T-helper 9 cell (primary cell): ENCODE measurements at regions not wholly inside any gene's neighbourhood (a gene's known extent, or its start where the extent isn't known, plus 50 kb on each side); places are given as distances from the start of the nearest gene placed in this dataset.

Experiments used
- DNase-seq: peaks from one replicate; pipeline ENCODE4 v3.0.0-alpha.2; 2020

GRCh38 chr3:29065211-29065785, 215.6 kb upstream of the RBMS3 start:
- no peak for DNase-seq

GRCh38 chr3:29067007-29067406, 213.9 kb upstream of the RBMS3 start:
- no peak for DNase-seq

DNA sequence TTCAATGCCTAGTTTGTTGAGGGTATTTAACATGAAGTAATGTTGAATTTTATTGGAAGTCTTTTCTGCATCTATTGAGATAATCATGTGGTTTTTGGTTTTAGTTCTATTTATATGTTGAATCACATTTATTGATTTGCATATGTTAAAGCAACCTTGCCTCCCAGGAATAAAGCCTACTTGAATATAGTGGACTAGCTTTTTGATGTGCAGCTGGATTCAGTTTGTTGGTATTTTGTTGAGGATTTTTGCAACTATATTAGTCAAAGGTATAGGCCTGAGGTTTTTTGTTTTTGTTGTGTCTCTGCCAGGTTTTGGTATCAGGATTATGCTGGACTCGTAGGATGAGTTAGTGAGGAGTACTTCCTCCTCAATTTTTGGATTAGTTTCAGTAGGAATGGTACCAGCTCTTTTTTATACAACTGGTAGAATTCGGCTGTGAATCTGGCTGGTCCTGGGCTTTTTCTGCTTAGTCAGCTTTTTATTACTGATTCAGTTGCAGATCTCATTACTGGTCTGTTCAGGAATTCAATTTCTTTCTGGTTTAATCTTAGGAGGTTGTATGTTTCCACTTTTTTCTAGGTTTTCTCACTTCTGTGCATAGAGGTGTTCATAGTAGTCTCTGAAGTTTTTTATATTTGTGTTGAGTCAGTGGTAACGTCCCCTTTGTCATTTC, 209.8 kb upstream of the RBMS3 start:
- DNase-seq = no peak

- DNase-seq = no peak
Measured at GRCh38 chr3:29072611-29073010, 208.3 kb upstream of the RBMS3 start.

DNA sequence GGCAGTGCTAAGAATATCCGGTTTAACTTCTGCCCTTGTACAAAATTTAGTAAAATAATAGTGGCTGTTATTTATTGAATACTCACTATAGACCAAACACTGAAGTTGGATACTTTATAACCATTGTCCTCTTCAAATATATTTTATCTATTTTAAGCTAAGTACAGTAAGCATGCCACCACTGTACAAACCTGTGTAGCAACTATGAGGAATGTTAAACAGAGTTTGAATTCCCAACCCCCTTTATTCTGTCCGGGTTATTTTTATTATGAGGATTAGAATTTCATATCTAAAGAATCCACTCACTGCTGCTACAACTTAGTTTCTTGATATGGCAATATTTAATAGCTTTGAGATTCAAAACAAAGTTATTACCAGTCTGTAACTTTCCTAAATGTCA, 203.5 kb upstream of the RBMS3 start:
- DNase-seq = no peak

DNA sequence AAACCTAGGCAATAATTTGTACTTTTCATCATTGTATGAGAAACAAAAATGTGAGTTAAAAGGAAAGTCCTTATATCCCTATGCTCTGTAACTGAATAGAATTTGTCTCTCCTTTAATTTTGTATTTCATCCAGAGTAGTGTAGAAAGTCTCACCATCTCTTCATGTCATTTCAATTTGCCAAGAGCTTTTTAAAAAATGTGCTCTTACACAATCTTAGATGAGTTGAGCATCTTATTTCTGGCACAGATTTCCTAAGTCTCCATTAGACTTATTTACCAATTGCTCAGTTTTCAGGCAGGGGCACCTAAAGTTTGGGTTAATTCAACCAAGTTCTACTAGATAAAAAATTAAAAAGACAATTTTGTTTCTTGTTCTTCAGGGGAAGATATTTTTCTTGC, 201.5 kb upstream of the RBMS3 start:
- no peak for DNase-seq

- DNase-seq = no peak
Measured at GRCh38 chr3:29080967-29081366, 199.9 kb upstream of the RBMS3 start.

DNA sequence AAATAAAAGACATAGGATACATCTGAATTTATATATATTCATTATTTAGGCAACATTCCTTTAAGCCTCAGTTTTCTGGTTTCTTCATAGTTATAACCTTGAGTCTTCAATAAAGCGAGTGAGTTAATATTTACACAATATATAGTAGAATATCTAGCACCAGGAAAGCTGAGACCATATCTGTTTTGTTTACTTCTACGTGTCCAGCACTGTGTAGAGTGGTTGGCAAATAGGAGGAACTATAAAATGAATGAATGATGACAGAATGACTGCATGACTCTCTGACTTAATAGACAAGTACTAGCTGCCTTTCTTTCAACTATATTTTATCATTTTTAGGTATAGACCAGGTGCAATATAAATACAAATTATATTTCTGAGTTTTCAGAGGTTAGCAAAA, 197.8 kb upstream of the RBMS3 start:
- no peak for DNase-seq

DNA sequence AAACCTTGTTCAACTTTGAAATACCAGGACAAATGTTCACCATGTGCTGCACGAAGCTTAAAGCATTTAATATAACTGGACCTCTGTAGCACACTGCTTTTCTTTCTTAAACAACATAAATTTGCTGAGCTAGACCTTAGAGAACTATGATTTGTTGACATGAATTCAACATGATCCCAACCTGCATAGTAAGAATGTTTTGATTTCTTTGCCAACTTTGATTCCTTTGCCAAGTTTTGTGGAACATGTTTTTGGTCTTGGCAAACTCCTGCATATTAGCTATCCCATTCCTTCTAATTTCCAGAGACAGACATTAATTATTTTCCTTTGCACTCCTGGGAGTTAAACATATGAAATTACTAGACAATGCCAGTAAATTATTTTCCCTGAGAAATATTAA, 197.2 kb upstream of the RBMS3 start:
- no peak for DNase-seq

DNA sequence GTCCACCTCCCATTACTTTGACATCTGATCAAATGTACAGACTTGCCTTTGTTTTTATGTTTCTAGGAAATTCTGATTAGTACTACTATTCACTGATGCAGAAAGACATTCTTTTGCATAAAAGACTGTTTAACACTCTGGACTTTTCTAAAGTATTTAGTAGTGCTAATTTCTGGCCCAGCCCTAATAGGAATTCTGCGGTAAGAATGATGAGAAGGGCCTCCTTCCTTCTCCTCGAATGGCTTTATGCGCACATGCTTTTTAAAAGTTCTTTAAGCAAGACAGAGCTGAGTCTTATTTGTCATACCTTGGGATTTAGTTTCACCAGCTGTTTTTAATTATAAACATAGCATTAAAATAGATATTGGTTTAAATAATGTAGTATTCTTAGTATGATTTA, 192.3 kb upstream of the RBMS3 start:
- DNase-seq = no peak

- no peak for DNase-seq
Measured at GRCh38 chr3:29090912-29091597, 189.8 kb upstream of the RBMS3 start.

DNA sequence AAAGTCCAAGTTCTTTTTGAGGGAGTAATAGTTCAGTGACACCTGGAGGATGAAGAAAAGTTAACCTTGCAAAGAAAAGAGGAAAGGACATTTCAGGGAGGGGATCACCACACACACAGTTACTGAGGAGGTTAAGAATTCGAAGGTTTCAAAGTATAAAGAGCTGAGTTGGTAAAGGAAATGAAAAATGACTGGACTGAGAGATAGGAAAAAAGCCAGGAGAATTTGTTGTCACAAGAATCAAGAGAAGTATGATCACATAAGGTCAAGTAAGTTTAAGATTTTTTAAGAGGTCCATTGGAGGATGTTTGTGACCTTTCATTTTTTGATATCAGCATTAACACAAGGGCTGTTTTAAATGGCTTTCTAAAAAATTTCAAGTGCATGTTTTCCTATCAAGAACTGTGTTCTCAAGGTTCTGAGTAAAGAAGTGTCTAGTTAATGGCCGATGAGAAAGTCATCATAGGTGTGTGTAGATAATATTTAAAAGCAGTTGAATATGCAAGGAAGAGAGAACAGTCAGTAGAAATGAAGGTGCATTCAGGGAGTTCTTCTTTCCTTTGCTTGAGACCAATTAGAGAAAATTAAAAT, 189.2 kb upstream of the RBMS3 start:
- DNase-seq = no peak

DNA sequence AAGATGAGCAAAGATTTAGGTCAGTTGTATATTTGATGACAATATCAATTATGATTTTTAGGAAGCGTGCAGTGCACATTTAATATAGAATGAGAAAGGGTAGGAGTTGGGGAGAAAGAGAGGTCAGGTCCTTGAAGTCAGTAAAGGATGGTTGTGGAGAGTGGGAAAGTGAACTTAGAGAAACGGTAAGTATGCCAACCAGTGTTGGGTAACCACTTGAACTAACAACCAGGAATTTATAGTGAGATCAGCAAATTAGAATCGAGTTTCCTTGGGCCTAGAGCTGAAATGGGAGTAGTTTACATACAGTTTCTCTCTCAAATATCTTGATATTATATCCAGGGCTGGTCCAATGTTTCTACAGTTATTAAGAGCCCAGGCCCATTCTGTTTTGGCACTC, 188.5 kb upstream of the RBMS3 start:
- no peak for DNase-seq

DNA sequence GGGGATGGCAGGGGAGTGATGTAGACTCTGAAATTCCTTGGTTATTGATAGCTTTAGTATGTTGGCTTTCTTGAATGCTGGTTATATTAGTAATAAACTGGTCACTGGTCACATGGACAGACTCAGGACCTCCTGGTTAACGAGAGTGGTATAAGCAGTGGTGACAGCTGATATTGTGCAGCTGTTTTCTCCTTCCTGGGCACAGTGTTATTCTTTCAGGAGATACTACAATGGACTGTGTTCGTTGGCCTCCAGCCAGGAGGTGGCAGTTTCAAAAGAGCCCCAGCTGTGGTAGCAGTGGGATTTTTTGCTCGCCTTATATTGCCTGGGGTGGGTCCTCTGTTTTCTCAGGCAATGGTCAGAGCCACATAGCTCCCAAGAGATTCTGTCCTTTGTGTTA, 181.6 kb upstream of the RBMS3 start:
- DNase-seq = no peak

DNA sequence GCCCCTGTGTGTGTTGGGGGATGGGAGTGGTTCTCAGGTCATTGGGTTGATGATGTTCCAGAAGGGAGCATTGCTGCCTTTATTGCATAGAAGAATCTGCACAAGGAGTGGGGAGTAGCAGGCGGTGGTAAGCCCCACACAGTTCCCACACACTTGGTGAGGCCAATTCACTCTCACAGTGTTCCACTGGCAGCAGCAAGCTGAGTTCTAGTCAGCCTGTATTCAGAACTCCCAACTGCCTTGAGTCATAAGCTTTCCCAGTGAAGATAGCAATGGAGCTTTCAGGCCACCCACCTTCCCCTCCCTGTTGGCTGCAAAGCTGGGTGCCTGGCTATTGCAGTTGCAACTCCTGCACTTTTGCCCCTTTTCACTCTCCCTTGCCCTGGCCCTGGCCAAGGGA, 181.1 kb upstream of the RBMS3 start:
- no peak for DNase-seq

DNA sequence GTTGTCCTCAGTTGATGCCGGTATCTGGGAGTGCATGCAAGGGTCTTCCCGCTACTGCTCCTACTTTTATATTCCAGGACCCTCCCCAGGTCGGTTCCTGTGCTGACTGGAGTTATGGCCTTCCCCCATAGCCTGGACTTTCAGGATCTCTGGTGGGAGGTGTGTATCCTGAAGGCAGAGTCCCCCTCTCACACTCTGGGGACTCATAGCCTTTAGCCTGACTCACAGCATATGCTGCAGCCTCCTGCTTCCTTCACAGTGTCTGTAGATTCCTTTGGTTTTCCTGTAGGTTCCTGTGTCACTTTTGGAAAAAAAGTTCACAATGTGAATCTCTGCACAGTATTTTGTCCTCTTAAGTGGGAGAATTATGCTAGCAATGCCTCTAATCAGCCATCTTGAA, 180.6 kb upstream of the RBMS3 start:
- DNase-seq = no peak

DNA sequence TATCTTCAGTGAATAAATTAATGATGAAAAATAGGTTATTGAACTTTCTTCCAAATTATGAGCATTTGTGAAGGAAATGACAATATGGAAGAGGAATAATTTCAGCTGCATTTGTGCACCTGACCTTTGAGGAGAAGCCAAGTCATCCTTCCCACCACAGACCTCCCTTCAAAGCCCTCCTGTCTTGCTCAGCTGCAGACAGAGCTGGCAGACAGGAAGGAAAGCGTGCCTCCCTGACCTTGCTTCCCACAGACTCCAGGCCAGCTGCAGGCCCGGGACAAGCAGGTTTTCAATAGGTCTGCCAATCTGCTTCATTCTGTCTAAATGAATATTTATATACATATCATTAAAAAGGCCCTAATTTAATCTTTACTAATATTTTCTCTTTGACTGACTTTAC, 152.9 kb upstream of the RBMS3 start:
- no peak for DNase-seq

DNA sequence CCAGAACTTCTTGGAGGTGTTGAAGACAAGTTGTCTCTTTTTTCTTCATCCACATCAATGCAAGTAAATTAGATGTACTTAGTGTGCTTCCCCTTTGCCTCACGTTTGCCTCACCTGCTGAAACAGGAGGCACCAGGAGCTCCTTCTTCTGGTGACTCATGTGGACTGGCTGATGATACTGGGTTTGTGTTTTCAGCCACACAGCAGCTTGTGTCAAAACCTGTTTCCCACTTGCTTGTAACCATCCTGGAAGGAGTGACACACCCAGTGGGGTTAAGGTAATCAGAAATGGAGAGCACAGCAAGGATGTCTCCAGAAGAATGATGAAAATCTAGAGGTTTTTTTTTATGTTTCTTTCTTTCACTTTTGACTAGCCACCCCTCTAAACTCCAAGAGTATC, 143.3 kb upstream of the RBMS3 start:
- DNase-seq = no peak

- DNase-seq = no peak
Measured at GRCh38 chr3:29138171-29138570, 142.7 kb upstream of the RBMS3 start.

- no peak for DNase-seq
Measured at GRCh38 chr3:29140666-29141065, 140.2 kb upstream of the RBMS3 start.

DNA sequence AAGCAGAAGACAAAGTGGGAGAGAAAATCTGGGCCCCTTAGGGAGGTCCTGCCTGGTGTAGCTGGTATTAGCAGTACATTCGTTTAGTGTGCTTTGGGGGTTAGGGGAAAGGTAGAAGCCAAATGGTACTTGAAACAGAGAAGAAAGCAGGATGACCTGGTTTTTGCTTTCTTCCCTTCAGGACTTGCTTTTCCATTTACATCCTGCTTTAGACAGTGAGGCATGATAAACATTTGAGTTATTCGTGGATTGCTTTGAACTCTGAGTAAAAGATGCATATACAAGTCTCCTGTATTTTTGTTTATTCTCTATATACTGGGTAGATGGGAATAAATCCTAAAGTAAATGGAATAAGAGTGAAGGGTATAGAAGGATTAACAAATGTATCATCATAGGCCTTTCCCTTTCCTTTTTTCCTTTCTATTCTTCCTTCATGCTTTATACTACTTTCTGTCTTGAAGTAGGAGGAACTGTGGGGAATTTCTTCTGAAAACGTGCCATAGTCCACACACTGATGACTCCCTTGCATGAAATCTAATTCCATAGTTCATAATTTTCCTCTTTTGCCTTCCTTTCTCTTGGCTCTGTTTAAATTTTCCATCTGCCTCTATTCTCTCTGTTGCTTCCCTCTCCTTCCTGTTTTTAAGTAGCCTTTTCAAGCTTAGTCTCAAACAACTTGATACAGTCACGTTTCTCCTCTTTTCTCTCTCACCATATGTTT, 139.5 kb upstream of the RBMS3 start:
- no peak for DNase-seq

DNA sequence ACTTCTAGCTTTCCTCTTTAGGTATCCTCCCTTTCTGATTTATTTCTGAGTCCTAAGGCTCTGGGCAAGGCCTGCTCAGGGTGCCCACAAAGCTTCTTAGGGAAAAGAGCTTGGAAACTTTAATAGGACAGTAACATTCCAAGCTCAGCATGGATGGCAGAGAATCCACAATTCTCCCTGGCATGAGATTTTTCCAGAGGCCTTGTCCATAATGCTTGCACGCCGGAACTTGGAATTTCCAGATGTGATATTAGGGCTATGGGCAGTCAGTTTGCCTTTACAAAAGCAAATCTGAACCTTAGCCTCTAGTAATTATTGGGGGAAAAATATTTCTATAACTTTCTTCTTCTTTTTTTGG, 139.0 kb upstream of the RBMS3 start:
- DNase-seq = no peak

GRCh38 chr3:29143151-29143550, 137.7 kb upstream of the RBMS3 start:
- DNase-seq = no peak

DNA sequence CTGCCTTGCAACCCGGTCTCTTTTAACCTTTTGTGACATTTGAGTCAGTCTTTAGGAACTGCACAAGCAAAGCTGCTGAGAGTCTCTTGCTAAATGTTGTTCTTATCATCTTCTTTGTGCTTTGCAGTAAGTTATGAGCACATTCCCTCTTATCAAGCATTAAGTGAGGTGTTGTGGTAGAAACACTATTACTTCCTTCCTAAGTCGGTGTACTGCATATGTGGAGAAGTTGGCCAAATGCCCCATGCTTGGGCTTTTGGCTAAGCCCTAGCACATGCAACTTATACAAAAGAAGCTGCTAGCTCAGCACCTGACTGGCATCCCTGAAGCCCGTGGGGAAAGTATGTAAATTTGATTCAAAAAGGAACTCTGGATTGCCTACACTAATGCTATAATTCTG, 136.5 kb upstream of the RBMS3 start:
- DNase-seq = no peak
